Neural crest cell (in vitro differentiated cells): ENCODE measurements at regions not wholly inside any gene's neighbourhood (a gene's known extent, or its start where the extent isn't known, plus 50 kb on each side); places are given as distances from the start of the nearest gene placed in this dataset.

Source experiments
- DNase-seq: peaks from one replicate; pipeline ENCODE4 v3.0.0; 2021; ENCODE audit warnings: low read depth, mixed read lengths, low spot score
- H3K27ac Mint-ChIP-seq: one replicate; pipeline ENCODE4 v1.8.0; 2021; ENCODE audit warnings: mild to moderate bottlenecking, mixed read lengths; ENCODE audit not compliant: unreplicated experiment
- H3K27me3 Mint-ChIP-seq: 2 replicates; pipeline ENCODE4 v1.8.0; 2021; ENCODE audit warnings: low read depth, mild to moderate bottlenecking, mixed read lengths
- H3K36me3 Mint-ChIP-seq: 2 replicates; pipeline ENCODE4 v1.8.0; 2021; ENCODE audit warnings: low read depth, mild to moderate bottlenecking, mixed read lengths
- H3K4me1 Mint-ChIP-seq: 2 replicates; pipeline ENCODE4 v1.8.0; 2021; ENCODE audit warnings: mixed read lengths
- H3K4me3 Mint-ChIP-seq: one replicate; pipeline ENCODE4 v1.8.0; 2021; ENCODE audit warnings: mild to moderate bottlenecking, mixed read lengths
- H3K9me3 Mint-ChIP-seq: 2 replicates; pipeline ENCODE4 v1.8.0; 2021; ENCODE audit warnings: mixed read lengths
- TF ChIP-seq, protein P1 (sequence below): fragments of 200-600 bp; sonication (generic); conservative IDR thresholded peaks from 2 replicates; pipeline ENCODE4 v1.5.0; 2021; ENCODE audit warnings: antibody characterized with exemption, mild to moderate bottlenecking

DNA sequence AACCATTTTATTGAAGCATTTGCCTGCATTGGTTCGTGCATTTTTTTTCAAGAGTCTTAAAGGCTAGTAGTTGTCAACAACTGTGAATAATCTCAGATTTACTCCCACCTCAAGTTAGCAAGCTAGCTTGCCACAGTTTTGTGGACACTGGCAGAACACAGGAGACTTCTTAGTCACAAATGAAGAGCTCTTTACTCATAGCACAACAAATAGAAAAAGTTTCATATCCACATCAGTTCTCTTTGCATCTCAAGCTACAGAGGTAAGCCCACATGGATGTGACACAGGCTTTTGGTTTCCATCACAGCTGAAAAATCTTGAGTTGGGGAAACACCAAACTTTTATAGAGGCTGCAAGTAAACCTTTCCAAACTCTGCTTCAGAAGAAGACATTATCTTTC is 2315.7 kb upstream of the TENM3 start:
- Mint-ChIP-seq H3K9me3 (peaks cover 4% of the 10 kb centered on the region), H3K27ac (no peak overlapping the region), H3K4me1 (no peaks in the 10 kb centered on the region), H3K36me3 (no peaks in the 10 kb centered on the region), H3K27me3 (no peaks in the 10 kb centered on the region), H3K4me3 (no peak overlapping the region)
- no peak for DNase-seq
- TF ChIP-seq, protein P1, sequence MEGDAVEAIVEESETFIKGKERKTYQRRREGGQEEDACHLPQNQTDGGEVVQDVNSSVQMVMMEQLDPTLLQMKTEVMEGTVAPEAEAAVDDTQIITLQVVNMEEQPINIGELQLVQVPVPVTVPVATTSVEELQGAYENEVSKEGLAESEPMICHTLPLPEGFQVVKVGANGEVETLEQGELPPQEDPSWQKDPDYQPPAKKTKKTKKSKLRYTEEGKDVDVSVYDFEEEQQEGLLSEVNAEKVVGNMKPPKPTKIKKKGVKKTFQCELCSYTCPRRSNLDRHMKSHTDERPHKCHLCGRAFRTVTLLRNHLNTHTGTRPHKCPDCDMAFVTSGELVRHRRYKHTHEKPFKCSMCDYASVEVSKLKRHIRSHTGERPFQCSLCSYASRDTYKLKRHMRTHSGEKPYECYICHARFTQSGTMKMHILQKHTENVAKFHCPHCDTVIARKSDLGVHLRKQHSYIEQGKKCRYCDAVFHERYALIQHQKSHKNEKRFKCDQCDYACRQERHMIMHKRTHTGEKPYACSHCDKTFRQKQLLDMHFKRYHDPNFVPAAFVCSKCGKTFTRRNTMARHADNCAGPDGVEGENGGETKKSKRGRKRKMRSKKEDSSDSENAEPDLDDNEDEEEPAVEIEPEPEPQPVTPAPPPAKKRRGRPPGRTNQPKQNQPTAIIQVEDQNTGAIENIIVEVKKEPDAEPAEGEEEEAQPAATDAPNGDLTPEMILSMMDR, result no peak

DNA sequence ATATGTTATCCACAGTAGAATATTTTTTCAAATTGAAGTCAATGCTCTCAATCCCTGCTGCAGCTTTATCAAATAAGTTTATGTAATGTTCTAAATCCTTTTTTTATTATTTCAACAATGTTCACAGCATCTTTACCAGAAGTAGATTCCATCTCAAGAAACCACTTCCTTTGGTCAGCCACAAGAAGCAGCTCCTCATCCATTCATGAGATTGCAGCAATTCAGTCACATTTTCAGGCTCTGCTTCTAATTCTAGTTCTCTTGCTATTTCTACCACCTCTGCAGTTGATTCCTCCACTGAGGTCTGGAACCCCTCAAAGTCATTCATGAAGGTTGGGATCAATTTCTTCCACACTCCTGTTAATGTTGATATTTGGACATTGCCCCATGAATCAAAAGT is 2301.3 kb upstream of the TENM3 start:
- TF ChIP-seq, protein P1, result no peak
- Mint-ChIP-seq H3K4me1 (no peaks in the 10 kb centered on the region), H3K27me3 (no peaks in the 10 kb centered on the region), H3K9me3 (peaks cover 15% of the 10 kb centered on the region), H3K4me3 (no peak overlapping the region), H3K36me3 (peaks cover 3% of the 10 kb centered on the region), H3K27ac (no peak overlapping the region)
- DNase-seq, result no peak

DNA sequence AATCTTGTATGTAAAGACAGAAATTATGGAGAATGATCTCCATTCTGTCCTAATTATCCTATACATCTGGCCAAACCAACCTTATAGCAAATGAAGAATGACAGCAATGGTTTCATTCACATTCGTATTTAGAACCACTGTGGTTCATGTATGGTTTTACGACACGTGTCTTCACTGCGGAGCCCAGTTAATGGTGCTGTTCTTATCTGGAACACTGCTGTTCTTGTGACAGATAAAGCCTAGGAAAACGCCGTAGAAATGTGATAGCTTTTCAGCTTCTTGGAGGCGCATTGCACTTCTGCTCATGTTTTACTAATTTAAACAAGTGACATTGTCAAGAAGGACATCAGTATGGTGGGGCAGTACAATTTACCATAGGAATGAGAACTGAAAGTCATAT is 2266.4 kb upstream of the TENM3 start:
- Mint-ChIP-seq H3K4me1 (no peaks in the 10 kb centered on the region), H3K36me3 (no peaks in the 10 kb centered on the region), H3K9me3 (no peaks in the 10 kb centered on the region), H3K27ac (no peak overlapping the region), H3K4me3 (no peak overlapping the region), H3K27me3 (no peaks in the 10 kb centered on the region)
- no peak for DNase-seq
- TF ChIP-seq, protein P1, result no peak

DNA sequence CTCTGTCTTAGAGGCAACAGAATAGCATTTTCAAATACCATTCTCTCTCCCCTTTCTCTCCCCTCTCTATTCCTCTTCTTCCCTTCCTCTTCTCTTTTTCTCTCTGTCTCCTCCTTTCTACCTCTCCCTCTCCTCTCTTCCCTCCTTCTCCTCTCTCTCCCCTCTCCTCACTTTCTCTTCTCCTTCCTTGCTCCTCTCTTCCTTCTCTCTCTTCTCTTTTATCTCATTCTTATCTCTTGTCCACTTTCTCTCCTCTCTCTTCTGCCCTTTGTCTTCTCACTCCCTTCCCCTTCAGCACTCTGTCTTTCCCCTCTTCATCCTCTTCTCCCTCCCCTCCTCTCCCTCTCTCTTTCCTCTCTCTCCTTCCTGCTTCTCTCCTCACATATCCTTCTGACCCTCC is 2265.8 kb upstream of the TENM3 start:
- Mint-ChIP-seq H3K9me3 (no peaks in the 10 kb centered on the region), H3K36me3 (no peaks in the 10 kb centered on the region), H3K27ac (no peak overlapping the region), H3K4me3 (no peak overlapping the region), H3K27me3 (no peaks in the 10 kb centered on the region), H3K4me1 (no peaks in the 10 kb centered on the region)
- TF ChIP-seq, protein P1, result no peak
- no peak for DNase-seq

DNA sequence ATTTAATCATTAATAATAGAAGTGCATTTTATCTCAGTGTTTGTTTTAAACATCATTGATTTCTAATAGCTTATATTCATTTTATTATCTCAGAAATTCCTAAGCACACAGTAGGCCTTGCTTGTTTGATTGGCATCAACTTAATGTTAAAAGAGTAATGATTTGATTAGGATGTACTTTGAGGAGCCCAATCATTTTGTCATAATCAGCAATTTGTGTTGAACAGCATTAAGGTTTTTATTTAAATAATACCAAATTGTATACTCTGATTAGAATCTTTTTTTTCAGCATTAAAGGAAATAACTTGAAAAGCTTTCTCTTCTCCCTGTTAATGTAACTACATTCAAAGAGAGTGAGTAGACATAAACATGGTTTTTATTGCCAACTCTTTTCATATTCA is 2262.0 kb upstream of the TENM3 start:
- DNase-seq, result no peak
- no peak overlapping the region for H3K4me3 Mint-ChIP-seq
- H3K27ac Mint-ChIP-seq, result no peak overlapping the region
- no peaks in the 10 kb centered on the region for H3K4me1 Mint-ChIP-seq
- H3K9me3 Mint-ChIP-seq, result peaks cover 2% of the 10 kb centered on the region
- TF ChIP-seq, protein P1, result no peak
- H3K27me3 Mint-ChIP-seq, result no peaks in the 10 kb centered on the region
- no peaks in the 10 kb centered on the region for H3K36me3 Mint-ChIP-seq

DNA sequence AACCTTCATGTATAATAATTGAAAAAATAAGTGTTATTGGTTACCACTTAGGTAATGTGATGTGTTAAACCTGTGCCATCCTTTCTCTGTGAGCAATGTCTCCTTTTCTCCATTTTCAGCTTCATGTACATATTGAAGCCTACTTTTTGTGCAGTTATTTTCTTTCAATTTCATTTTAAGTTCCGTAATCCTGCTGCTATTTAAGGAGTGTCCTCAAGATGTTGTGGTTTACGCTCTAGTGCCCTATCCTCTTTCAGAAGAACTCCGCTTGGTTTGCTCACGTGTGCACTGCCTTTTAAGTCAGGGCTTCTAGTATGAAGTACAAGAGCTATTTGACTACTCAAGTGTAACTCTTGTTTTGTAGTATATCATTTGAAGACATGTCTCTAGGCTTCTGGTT is 2253.2 kb upstream of the TENM3 start:
- Mint-ChIP-seq H3K4me1 (no peaks in the 10 kb centered on the region), H3K9me3 (peaks cover 2% of the 10 kb centered on the region), H3K4me3 (no peak overlapping the region), H3K27ac (no peak overlapping the region), H3K36me3 (no peaks in the 10 kb centered on the region), H3K27me3 (no peaks in the 10 kb centered on the region)
- TF ChIP-seq, protein P1, result no peak
- no peak for DNase-seq
